ENCODE measurements at regions not wholly inside any gene's neighbourhood (a gene's known extent, or its start where the extent isn't known, plus 50 kb on each side); places are given as distances from the start of the nearest gene placed in this dataset.

- no peak for TF ChIP-seq EZH2 (IDR thresholded peaks at IDR 0.05; ENCODE audit: borderline replicate concordance, low read depth, low read length, poor library complexity, severe bottlenecking)
- TF ChIP-seq CTCF (conservative IDR thresholded peaks at IDR 0.05; ENCODE audit: low read depth, low read length), result peak; percentile 45; the same call in 1 of the 2 replicates
These were observed 168.5 kb upstream of the STK26 start for GRCh38 chrX:131854581-131854980.
